ENCODE measurements at regions not wholly inside any gene's neighbourhood (a gene's known extent, or its start where the extent isn't known, plus 50 kb on each side); places are given as distances from the start of the nearest gene placed in this dataset.

DNA sequence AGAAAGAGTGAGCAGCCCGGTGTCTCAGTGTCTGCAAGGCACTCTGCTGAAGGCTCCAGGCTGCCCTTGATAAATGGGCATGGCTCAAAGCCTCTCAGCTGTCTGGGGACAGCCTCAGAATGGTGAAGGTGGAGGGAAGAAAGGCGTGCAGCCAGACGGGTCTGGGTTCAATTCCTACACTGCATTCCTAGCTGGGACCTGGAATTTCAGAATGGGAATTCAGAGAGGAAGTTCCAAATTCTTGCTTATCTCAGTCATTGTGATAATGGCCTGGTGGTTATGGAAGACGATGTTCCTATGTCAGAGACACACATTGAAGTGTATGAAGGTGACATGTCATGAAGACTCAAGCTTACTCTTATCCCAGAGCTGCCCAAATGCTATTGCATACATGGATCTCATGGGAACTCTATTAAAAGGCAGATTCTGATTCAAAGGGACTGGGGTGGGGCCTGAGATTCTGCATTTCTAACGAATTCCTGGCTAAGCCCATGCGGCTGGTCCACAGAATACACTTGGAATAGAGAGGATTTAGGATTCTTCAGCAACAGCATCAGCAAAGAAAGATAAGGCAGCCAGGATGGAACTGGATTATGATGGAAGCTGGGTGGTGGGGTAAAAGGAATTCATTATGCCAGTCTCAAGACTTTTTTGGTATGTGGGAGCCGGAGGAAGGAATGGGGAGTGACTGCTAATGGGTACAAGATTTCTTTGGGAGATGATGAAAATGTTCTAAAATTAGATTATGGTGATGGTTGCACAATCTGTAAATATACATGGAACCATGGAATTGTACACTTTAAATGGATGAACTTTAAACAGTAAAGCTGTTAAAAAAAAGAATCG, 82.6 kb upstream of the ZMIZ1 start:
- no peaks in the 10 kb centered on the region for H3K36me3 ChIP-seq (ENCODE audit: low read depth)
- no peaks in the 10 kb centered on the region for H3K9me3 ChIP-seq (ENCODE audit: severe bottlenecking)
- no peak overlapping the region for H3K4me3 ChIP-seq (ENCODE audit: severe bottlenecking)
- DNase-seq (ENCODE audit: low spot score) (no peak), ATAC-seq (ENCODE audit: low read depth) (no peak)
- no peaks in the 10 kb centered on the region for H3K27me3 ChIP-seq (ENCODE audit: insufficient read depth, poor library complexity, severe bottlenecking)
- no peak for TF ChIP-seq CTCF (IDR thresholded peaks at IDR 0.05; ENCODE audit: poor library complexity, severe bottlenecking)
- peaks cover 3% of the 10 kb centered on the region for H3K4me1 ChIP-seq (ENCODE audit: insufficient read depth, poor library complexity, severe bottlenecking)
- no peak overlapping the region for H3K27ac ChIP-seq (ENCODE audit: poor library complexity, severe bottlenecking)

- Histone ChIP-seq H3K4me1 (ENCODE audit: insufficient read depth, poor library complexity, severe bottlenecking) (peaks cover 8% of the 10 kb centered on the region), H3K27me3 (ENCODE audit: insufficient read depth, poor library complexity, severe bottlenecking) (no peaks in the 10 kb centered on the region), H3K27ac (ENCODE audit: poor library complexity, severe bottlenecking) (no peak overlapping the region), H3K4me3 (ENCODE audit: severe bottlenecking) (no peak overlapping the region), H3K9me3 (ENCODE audit: severe bottlenecking) (no peaks in the 10 kb centered on the region), H3K36me3 (ENCODE audit: low read depth) (no peaks in the 10 kb centered on the region)
- no peak for TF ChIP-seq CTCF (IDR thresholded peaks at IDR 0.05; ENCODE audit: poor library complexity, severe bottlenecking)
- DNase-seq (ENCODE audit: low spot score) (no peak), ATAC-seq (ENCODE audit: low read depth) (peak; percentile 98)
Measured at GRCh38 chr10:78991187-78991586, 77.6 kb upstream of the ZMIZ1 start.

- no peaks in the 10 kb centered on the region for H3K27me3 ChIP-seq (ENCODE audit: insufficient read depth, poor library complexity, severe bottlenecking)
- no peaks in the 10 kb centered on the region for H3K36me3 ChIP-seq (ENCODE audit: low read depth)
- H3K4me3 ChIP-seq (ENCODE audit: severe bottlenecking), result no peak overlapping the region
- TF ChIP-seq CTCF (IDR thresholded peaks at IDR 0.05; ENCODE audit: poor library complexity, severe bottlenecking), result no peak
- DNase-seq (ENCODE audit: low spot score), result no peak
- no peak overlapping the region for H3K27ac ChIP-seq (ENCODE audit: poor library complexity, severe bottlenecking)
- no peaks in the 10 kb centered on the region for H3K9me3 ChIP-seq (ENCODE audit: severe bottlenecking)
- H3K4me1 ChIP-seq (ENCODE audit: insufficient read depth, poor library complexity, severe bottlenecking), result peaks cover 8% of the 10 kb centered on the region
- no peak for ATAC-seq (ENCODE audit: low read depth)
Measured at GRCh38 chr10:78992333-78992732, 76.4 kb upstream of the ZMIZ1 start.

GRCh38 chr10:78993261-78993945, 75.4 kb upstream of the ZMIZ1 start:
- no peak overlapping the region for H3K27ac ChIP-seq (ENCODE audit: poor library complexity, severe bottlenecking)
- no peak overlapping the region for H3K4me3 ChIP-seq (ENCODE audit: severe bottlenecking)
- H3K27me3 ChIP-seq (ENCODE audit: insufficient read depth, poor library complexity, severe bottlenecking), result no peaks in the 10 kb centered on the region
- DNase-seq (ENCODE audit: low spot score), result no peak
- H3K4me1 ChIP-seq (ENCODE audit: insufficient read depth, poor library complexity, severe bottlenecking), result peaks cover 8% of the 10 kb centered on the region
- H3K36me3 ChIP-seq (ENCODE audit: low read depth), result no peaks in the 10 kb centered on the region
- no peak for TF ChIP-seq CTCF (IDR thresholded peaks at IDR 0.05; ENCODE audit: poor library complexity, severe bottlenecking)
- no peak for ATAC-seq (ENCODE audit: low read depth)
- no peaks in the 10 kb centered on the region for H3K9me3 ChIP-seq (ENCODE audit: severe bottlenecking)
